SK-N-SH (cell line): ENCODE measurements at regions not wholly inside any gene's neighbourhood (a gene's known extent, or its start where the extent isn't known, plus 50 kb on each side); places are given as distances from the start of the nearest gene placed in this dataset.

Source experiments
- CTCF ChIA-PET: fragments of 300-600, 350-600 bp; formaldehyde crosslinking; extraction: SDS; loops from one replicate; lab custom pipeline; 2021; lab: Yijun Ruan, JAX
- POLR2A ChIA-PET: fragments of 350-600 bp; sonication (Branson Sonifier 250); formaldehyde crosslinking; extraction: SDS; loops from one replicate; lab custom pipeline; 2020; ENCODE audit warnings: antibody characterized with exemption, inconsistent platforms; lab: Yijun Ruan, JAX
- DNase-seq: peaks from one replicate; pipeline ENCODE4 v3.0.0; 2012
- H2AFZ ChIP-seq: fragments of 200-600 bp; sonication (generic); 2 replicates; pipeline ENCODE4 v1.8.1; 2016; ENCODE audit warnings: antibody characterized with exemption, mild to moderate bottlenecking, low read depth
- H3F3A ChIP-seq: fragments of 200-600 bp; sonication (generic); replicated peaks from 2 replicates; pipeline ENCODE3; 2016; ENCODE audit warnings: antibody characterized with exemption, mild to moderate bottlenecking; ENCODE audit not compliant: insufficient read depth
- H3K27ac ChIP-seq, 2 experiments: fragments of 200-500 bp in 1 of 2; fragments of 200-600 bp in 1 of 2; sonication (Bioruptor generic) in 1 of 2; sonication (generic), shearing (Covaris generic) in 1 of 2; 2 replicates each; pipeline versions ENCODE4 v1.5.1 to v1.6.1; 2014 to 2016; ENCODE audit warnings: low read depth in 2 of 2, inconsistent platforms in 1 of 2, low read length in 1 of 2, mild to moderate bottlenecking in 1 of 2, mixed read lengths in 1 of 2
- H3K27me3 ChIP-seq: fragments of 200-600 bp; sonication (generic), shearing (Covaris generic); 2 replicates; pipeline ENCODE4 v1.6.1; 2016; ENCODE audit warnings: mixed run types; ENCODE audit not compliant: insufficient read depth
- H3K36me3 ChIP-seq, 2 experiments: fragments of 200-500 bp in 1 of 2; fragments of 200-600 bp in 1 of 2; sonication (Bioruptor generic) in 1 of 2; sonication (generic) in 1 of 2; replicated peaks in 1 of 2; 2 replicates each; pipeline versions ENCODE3 to v1.5.1; 2014 to 2016; ENCODE audit warnings: low read length in 1 of 2, mild to moderate bottlenecking in 1 of 2; ENCODE audit not compliant: insufficient read depth in 2 of 2, control insufficient read depth in 1 of 2
- H3K4me1 ChIP-seq, 2 experiments: fragments of 200-500 bp in 1 of 2; fragments of 200-600 bp in 1 of 2; sonication (Bioruptor generic) in 1 of 2; sonication (generic), shearing (Covaris generic) in 1 of 2; 2 replicates each; pipeline versions ENCODE4 v1.5.1 to v1.6.1; 2014 to 2016; ENCODE audit warnings: low read depth in 1 of 2, low read length in 1 of 2, mixed run types in 1 of 2; ENCODE audit not compliant: insufficient read depth in 2 of 2, control insufficient read depth in 1 of 2
- H3K4me2 ChIP-seq: fragments of 200-600 bp; sonication (generic), shearing (Covaris generic); 2 replicates; pipeline ENCODE4 v1.6.1; 2017; ENCODE audit warnings: mixed run types
- H3K4me3 ChIP-seq, 2 experiments: fragments of 200-500 bp in 1 of 2; fragments of 200-600 bp in 1 of 2; sonication (Bioruptor generic) in 1 of 2; sonication (generic), shearing (Covaris generic) in 1 of 2; 2 replicates each; pipeline versions ENCODE4 v1.5.1 to v1.8.1; 2014 to 2016; ENCODE audit warnings: low read depth in 2 of 2, inconsistent platforms in 1 of 2, low read length in 1 of 2, mild to moderate bottlenecking in 1 of 2, mixed read lengths in 1 of 2, moderate library complexity in 1 of 2
- H3K79me2 ChIP-seq: fragments of 200-600 bp; sonication (generic); 2 replicates; pipeline ENCODE4 v1.8.1; 2017; ENCODE audit warnings: mild to moderate bottlenecking; ENCODE audit not compliant: insufficient read depth
- H3K9ac ChIP-seq: fragments of 200-600 bp; sonication (generic); 2 replicates; pipeline ENCODE4 v1.6.1; 2017; ENCODE audit warnings: mixed run types
- H3K9me2 ChIP-seq: fragments of 200-600 bp; sonication (generic); 2 replicates; pipeline ENCODE4 v1.6.1; 2017; ENCODE audit warnings: mixed run types
- H3K9me3 ChIP-seq: fragments of 200-600 bp; sonication (generic); 2 replicates; pipeline ENCODE4 v1.6.1; 2017; ENCODE audit warnings: mixed run types, mild to moderate bottlenecking, moderate library complexity
- H4K20me1 ChIP-seq: fragments of 200-600 bp; sonication (generic); 2 replicates; pipeline ENCODE4 v1.6.1; 2017; ENCODE audit warnings: mild to moderate bottlenecking, mixed run types; ENCODE audit not compliant: insufficient read depth
- CHD2 ChIP-seq: fragments of 150-350 bp; IDR thresholded peaks from 2 replicates; pipeline ENCODE4 v1.6.1; 2018; ENCODE audit warnings: low read length; ENCODE audit not compliant: partially characterized antibody
- EP300 ChIP-seq, 2 experiments: IDR thresholded peaks; 2 replicates each; pipeline versions ENCODE4 v1.4.0 to v1.6.1; 2012; ENCODE audit warnings: borderline replicate concordance in 1 of 2, low read depth in 1 of 2, low read length in 1 of 2
- EZH2phosphoT487 ChIP-seq: fragments of 200-600 bp; sonication (generic); IDR thresholded peaks from 2 replicates; pipeline ENCODE4 v1.6.1; 2017; ENCODE audit warnings: low read depth, mixed run types, mild to moderate bottlenecking, antibody characterized with exemption, moderate library complexity, borderline replicate concordance
- FOSL2 ChIP-seq: IDR thresholded peaks from 2 replicates; pipeline ENCODE4 v1.4.0; 2012; ENCODE audit warnings: low read depth, mild to moderate bottlenecking, moderate library complexity, borderline replicate concordance
- FOXJ3 ChIP-seq: sonication (generic); formaldehyde crosslinking; IDR thresholded peaks from 2 replicates; pipeline ENCODE4 v1.5.1; 2020; ENCODE audit warnings: mild to moderate bottlenecking, missing genetic modification reagents
- GABPA ChIP-seq: IDR thresholded peaks from 2 replicates; pipeline ENCODE4 v1.4.0; 2012; ENCODE audit warnings: low read depth, mild to moderate bottlenecking
- GATA2 ChIP-seq: sonication (generic); formaldehyde crosslinking; IDR thresholded peaks from 2 replicates; pipeline ENCODE4 v1.5.0; 2020; ENCODE audit warnings: mild to moderate bottlenecking, missing genetic modification reagents
- JUND ChIP-seq: IDR thresholded peaks from 2 replicates; pipeline ENCODE4 v1.4.0; 2012
- MEF2A ChIP-seq: IDR thresholded peaks from 2 replicates; pipeline ENCODE4 v1.4.0; 2012; ENCODE audit warnings: low read depth, borderline replicate concordance
- NFIC ChIP-seq: IDR thresholded peaks from 2 replicates; pipeline ENCODE4 v1.4.0; 2012; ENCODE audit warnings: borderline replicate concordance
- NRF1 ChIP-seq: IDR thresholded peaks from 2 replicates; pipeline ENCODE4 v1.6.1; 2012; ENCODE audit warnings: low read depth, mild to moderate bottlenecking, low read length
- RFX5 ChIP-seq: IDR thresholded peaks from 2 replicates; pipeline ENCODE4 v1.6.1; 2012; ENCODE audit warnings: mild to moderate bottlenecking, improper control_type of control experiment, low read length
- RXRA ChIP-seq: IDR thresholded peaks from 2 replicates; pipeline ENCODE4 v1.4.0; 2012; ENCODE audit warnings: low read depth, mild to moderate bottlenecking, borderline replicate concordance
- SIN3A ChIP-seq: IDR thresholded peaks from 2 replicates; pipeline ENCODE4 v1.6.1; 2012; ENCODE audit warnings: low read depth, mild to moderate bottlenecking, low read length, moderate library complexity, borderline replicate concordance
- TCF12 ChIP-seq: IDR thresholded peaks from 2 replicates; pipeline ENCODE4 v1.4.0; 2012
- TEAD4 ChIP-seq: IDR thresholded peaks from 2 replicates; pipeline ENCODE4 v1.4.0; 2012; ENCODE audit warnings: mild to moderate bottlenecking, borderline replicate concordance; ENCODE audit not compliant: insufficient read depth
- USF2 ChIP-seq: fragments of 150-350 bp; IDR thresholded peaks from 2 replicates; pipeline ENCODE4 v1.6.1; 2017; ENCODE audit warnings: antibody characterized with exemption, low read length, low read depth, borderline replicate concordance
- ZBTB33 ChIP-seq: IDR thresholded peaks from 2 replicates; pipeline ENCODE4 v1.4.0; 2012; ENCODE audit warnings: low read depth, borderline replicate concordance
- WGBS: methylation state at CpG from one replicate; pipeline ENCODE4 v1.1.6; 2017; ENCODE audit warnings: low lambda C conversion rate; 5-methylcytosine and 5-hydroxymethylcytosine counted together

GRCh38 chr15:47504624-47505256 lies 212.6 kb upstream of the SEMA6D start:
- ChIA-PET CTCF (no interaction called here), POLR2A (no interaction called here)
- H3K27me3 ChIP-seq = no peaks in the 10 kb centered on the region
- H2AFZ ChIP-seq = no peak overlapping the region
- no peaks in the 10 kb centered on the region for H3K36me3 ChIP-seq
- H3K79me2 ChIP-seq = no peaks in the 10 kb centered on the region
- H3K9me3 ChIP-seq = no peaks in the 10 kb centered on the region
- TF ChIP-seq EP300 (IDR thresholded peaks at IDR 0.05; ENCODE audit: borderline replicate concordance in 1 of 2, low read depth in 1 of 2, low read length in 1 of 2) (no peak), TCF12 (no peak), GATA2 (no peak), GABPA (no peak)
- no peaks in the 10 kb centered on the region for H3K9me2 ChIP-seq
- no peak overlapping the region for H3K27ac ChIP-seq
- H4K20me1 ChIP-seq = no peaks in the 10 kb centered on the region
- DNase-seq = no peak
- no peak overlapping the region for H3K9ac ChIP-seq
- H3K4me3 ChIP-seq = no peak overlapping the region
- no peak overlapping the region for H3K4me2 ChIP-seq
- H3F3A ChIP-seq = no peaks in the 10 kb centered on the region
- 69% methylated on average over 7 of the region's 7 CpGs for WGBS
- H3K4me1 ChIP-seq = peaks cover 10 to 36% of the 10 kb centered on the region in 2 experiments; a peak in 3 of 4 replicates

GRCh38 chr15:47505712-47506328 lies 211.5 kb upstream of the SEMA6D start:
- TF ChIP-seq FOXJ3 (CRISPR knock-in tag) = no peak
- no peak for TF ChIP-seq RFX5
- TF ChIP-seq NRF1 = no peak
- no peak for TF ChIP-seq MEF2A
- TF ChIP-seq NFIC = no peak
- no peak for TF ChIP-seq EZH2phosphoT487
- TF ChIP-seq CHD2 = no peak
- TF ChIP-seq SIN3A = no peak
- TF ChIP-seq TEAD4 = no peak
- TF ChIP-seq USF2 = no peak
- no peak for TF ChIP-seq JUND
- TF ChIP-seq FOSL2 = no peak
- no peak for TF ChIP-seq ZBTB33
- TF ChIP-seq RXRA = no peak
- TF ChIP-seq, all 33 proteins: peak for 0
- Histone ChIP-seq H3K27ac (peak overlapping the region in 1 of 2 experiments; percentile 60; a peak in 3 of 4 replicates), H3K9ac (no peak overlapping the region), H3K27me3 (no peaks in the 10 kb centered on the region), H3K4me3 (no peak overlapping the region), H3K4me2 (no peak overlapping the region), H3K9me2 (no peaks in the 10 kb centered on the region), H3K36me3 (no peaks in the 10 kb centered on the region), H3K9me3 (no peaks in the 10 kb centered on the region), H4K20me1 (no peaks in the 10 kb centered on the region), H3K4me1 (peaks cover 10 to 36% of the 10 kb centered on the region in 2 experiments; a peak in 3 of 4 replicates), H2AFZ (no peak overlapping the region), H3F3A (no peaks in the 10 kb centered on the region), H3K79me2 (no peaks in the 10 kb centered on the region)
- WGBS = 54% methylated on average over 6 of the region's 6 CpGs
- ChIA-PET POLR2A (interaction anchor here (0.7 kb wide), 1 partner anchor 772 kb away, joined by 4 read pairs; no protein-coding TSS in a partner anchor), CTCF (interaction anchor here (0.8 to 1.0 kb wide), 2 partner anchors 180 to 310 kb away, joined by 3 to 4 read pairs; no protein-coding TSS in a partner anchor)
- no peak for DNase-seq
